GM13976 (cell line): ENCODE measurements at regions not wholly inside any gene's neighbourhood (a gene's known extent, or its start where the extent isn't known, plus 50 kb on each side); places are given as distances from the start of the nearest gene placed in this dataset.

Experiments used
- DNase-seq: peaks from one replicate; pipeline ENCODE4 v3.0.0; 2012; ENCODE audit warnings: low spot score
- in situ Hi-C: fragments of 300-500 bp; cut with MboI; formaldehyde crosslinking; loops from one replicate; pipeline ENCODE4 v1.12.0; 2022; ENCODE audit warnings: low sequenced_read_pairs, mixed read lengths, inconsistent platforms; ENCODE audit not compliant: unreplicated experiment
- TF ChIP-seq, protein P1 (sequence below): IDR thresholded peaks from 2 replicates; pipeline ENCODE4 v1.5.1; 2012; ENCODE audit warnings: borderline replicate concordance, mild to moderate bottlenecking; ENCODE audit not compliant: insufficient read depth; ENCODE audit errors: extremely low read depth, missing control alignments, control extremely low read depth

DNA sequence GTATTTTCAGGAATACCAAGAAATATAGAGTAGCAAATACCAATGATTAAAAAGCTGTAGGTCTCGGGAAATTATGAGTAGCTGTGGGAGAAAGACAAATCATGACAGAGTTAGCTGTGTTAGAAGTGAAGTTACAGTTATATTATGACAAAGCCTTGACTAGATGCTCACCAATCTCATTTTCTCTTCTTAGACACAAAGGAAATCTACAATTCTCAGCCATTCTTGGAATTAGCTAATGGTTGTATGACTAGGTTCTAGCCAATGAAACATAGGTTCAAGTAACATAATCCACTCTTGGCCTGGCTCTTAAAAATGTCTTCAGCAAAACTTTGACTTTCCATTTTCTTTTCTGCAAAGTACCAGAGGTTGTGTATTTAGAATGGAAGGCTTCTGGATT is 228.8 kb upstream of the MTPN start:
- DNase-seq: no peak
- in situ Hi-C loops: no loop called here
- TF ChIP-seq, protein P1, sequence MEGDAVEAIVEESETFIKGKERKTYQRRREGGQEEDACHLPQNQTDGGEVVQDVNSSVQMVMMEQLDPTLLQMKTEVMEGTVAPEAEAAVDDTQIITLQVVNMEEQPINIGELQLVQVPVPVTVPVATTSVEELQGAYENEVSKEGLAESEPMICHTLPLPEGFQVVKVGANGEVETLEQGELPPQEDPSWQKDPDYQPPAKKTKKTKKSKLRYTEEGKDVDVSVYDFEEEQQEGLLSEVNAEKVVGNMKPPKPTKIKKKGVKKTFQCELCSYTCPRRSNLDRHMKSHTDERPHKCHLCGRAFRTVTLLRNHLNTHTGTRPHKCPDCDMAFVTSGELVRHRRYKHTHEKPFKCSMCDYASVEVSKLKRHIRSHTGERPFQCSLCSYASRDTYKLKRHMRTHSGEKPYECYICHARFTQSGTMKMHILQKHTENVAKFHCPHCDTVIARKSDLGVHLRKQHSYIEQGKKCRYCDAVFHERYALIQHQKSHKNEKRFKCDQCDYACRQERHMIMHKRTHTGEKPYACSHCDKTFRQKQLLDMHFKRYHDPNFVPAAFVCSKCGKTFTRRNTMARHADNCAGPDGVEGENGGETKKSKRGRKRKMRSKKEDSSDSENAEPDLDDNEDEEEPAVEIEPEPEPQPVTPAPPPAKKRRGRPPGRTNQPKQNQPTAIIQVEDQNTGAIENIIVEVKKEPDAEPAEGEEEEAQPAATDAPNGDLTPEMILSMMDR: no peak

DNA sequence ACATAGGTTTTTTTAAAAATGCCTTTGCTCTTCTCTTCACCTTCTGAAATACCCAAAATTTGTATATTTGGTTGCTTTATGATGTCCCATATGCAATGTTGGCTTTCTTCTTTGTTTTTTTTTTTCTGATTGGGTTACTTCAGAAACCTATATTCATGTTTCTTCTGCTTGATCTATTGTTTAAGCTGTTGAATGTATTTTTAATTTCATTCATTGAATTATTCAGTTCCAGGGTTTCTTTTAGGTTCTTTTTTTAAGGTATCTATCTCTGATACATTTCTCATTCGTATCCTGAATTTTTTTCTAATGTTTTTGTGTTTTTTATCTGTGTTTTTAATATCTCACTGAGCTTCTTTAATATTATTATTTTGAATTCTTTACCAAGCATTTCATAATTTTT is 221.0 kb upstream of the MTPN start:
- DNase-seq: no peak
- TF ChIP-seq, protein P1: no peak
- in situ Hi-C loops: no loop called here

DNA sequence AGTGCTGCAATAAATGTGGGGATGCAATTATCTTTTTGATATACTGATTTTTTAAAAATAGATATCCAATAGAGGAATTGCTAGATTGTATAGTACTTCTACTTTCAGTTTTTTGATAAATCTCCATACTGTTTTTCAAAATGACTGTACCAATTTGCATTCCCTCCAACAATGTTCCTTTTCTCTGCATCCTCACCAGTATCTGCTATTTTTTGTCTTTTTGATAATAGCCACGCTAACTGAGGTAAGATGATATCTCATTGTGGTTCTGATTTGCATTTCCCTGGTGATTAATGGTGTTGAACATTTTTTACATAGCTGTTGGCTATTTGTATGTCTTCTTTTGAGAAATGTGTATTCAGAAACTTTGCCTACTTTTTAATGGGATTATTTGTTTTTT is 217.7 kb upstream of the MTPN start:
- in situ Hi-C loops: no loop called here
- TF ChIP-seq, protein P1: no peak
- DNase-seq: no peak

DNA sequence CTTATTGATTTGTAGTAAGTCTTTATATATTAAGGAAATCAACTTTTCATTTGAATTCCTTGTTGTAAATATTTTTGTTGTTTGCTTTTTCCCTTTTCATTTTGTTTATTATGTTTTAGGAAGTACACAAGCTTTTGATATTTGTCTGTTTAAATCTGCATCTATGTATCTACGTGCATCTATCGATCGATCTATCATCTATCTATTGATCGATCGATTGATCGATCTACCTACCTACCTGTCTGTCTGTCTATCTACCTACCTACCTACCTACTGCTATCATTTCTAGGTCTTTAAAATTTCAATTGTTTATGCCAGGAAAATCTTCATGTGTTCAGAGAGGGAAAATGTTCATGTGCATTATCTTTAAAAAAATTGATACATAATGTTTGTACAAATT is 216.8 kb upstream of the MTPN start:
- TF ChIP-seq, protein P1: no peak
- DNase-seq: no peak
- in situ Hi-C loops: no loop called here

DNA sequence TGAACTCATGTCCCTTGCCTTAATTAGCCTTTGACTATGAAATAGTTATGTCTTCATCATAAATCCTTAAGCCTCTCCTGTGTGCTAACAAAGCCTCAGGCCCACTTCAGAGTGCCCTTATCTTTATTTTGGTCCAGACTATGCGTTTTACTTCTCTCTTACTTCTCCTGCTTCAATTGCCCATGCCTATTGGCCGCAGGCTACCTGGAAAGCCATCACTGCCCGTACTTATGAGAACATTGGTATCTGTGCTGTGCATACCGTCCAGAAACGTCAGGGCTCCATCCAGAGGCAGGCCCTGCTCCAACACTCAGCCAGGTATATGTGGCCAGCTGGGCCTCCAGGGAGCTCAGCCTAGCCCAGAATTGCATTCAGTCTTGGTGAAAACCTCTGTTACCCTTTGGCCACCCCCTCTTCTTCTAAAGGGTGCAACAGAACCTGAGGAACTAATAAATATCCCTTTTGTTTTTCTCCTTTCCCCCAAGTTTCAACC is 212.4 kb upstream of the MTPN start:
- TF ChIP-seq, protein P1: no peak
- in situ Hi-C loops: no loop called here
- no peak for DNase-seq

DNA sequence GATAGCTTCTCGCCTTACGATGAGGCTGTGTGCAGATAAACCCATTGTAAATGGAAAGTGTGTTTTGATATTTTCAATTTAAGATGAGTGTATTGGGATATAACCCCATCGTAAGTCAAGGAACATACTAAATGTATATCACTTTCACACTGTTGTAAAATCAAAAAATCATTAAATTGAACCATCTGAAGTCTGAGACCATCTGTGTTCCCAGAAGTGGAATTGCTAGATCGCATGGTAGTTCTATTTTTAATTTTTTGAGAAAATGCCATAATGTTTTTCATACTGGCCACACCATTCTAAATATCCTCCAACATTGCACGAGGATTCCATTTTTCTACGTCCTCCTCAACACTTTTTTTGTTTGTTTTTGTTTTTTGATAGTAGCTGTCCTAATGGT is 209.1 kb upstream of the MTPN start:
- no peak for DNase-seq
- in situ Hi-C loops: no loop called here
- TF ChIP-seq, protein P1: no peak

DNA sequence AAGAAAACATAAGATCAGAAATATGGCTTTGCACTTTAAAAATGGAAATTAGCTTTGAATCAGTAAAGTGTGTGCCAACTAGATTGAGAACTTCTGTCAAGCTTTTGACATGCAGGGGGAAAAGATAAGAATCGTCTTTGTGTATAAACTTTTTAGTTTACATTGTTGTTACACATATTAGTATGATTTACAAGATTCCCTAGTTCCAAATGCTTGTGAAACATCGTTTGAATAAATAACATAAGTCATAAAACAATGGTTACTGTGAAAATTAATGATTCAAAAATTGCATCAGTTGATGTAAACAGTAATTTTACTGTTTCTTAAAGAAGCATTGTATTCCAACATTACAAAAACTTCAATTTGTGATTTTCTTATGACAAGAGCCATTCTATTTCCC is 207.6 kb upstream of the MTPN start:
- no peak for DNase-seq
- in situ Hi-C loops: no loop called here
- TF ChIP-seq, protein P1: no peak
